ENCODE measurements at regions not wholly inside any gene's neighbourhood (a gene's known extent, or its start where the extent isn't known, plus 50 kb on each side); places are given as distances from the start of the nearest gene placed in this dataset.
"Not testable (repeated sequence)": the region's sequence is repeated elsewhere in the genome, so short reads cannot be mapped to it uniquely, and the experiment has no call there.

GRCh38 chr15:91447991-91448644, 348.1 kb downstream of the SV2B start:
- Histone ChIP-seq H3K27me3 (ENCODE audit: control insufficient read depth, insufficient read depth, low read length) (no peaks in the 10 kb centered on the region), H3K27ac (ENCODE audit: low read depth, low read length) (no peak overlapping the region), H3K36me3 (ENCODE audit: control insufficient read depth, insufficient read depth, low read length) (no peaks in the 10 kb centered on the region), H3K4me1 (ENCODE audit: control insufficient read depth, insufficient read depth, low read length) (no peaks in the 10 kb centered on the region), H3K4me3 (ENCODE audit: low read depth, low read length) (no peak overlapping the region), H3K9me3 (ENCODE audit: control insufficient read depth, insufficient read depth, low read depth, low read length) (no peaks in the 10 kb centered on the region), H3K9ac (ENCODE audit: low read length) (no peak overlapping the region)

- H3K9ac ChIP-seq (ENCODE audit: low read length); H3K27me3 ChIP-seq (ENCODE audit: control insufficient read depth, insufficient read depth, low read length); H3K9me3 ChIP-seq (ENCODE audit: control insufficient read depth, insufficient read depth, low read depth, low read length); H3K4me3 ChIP-seq (ENCODE audit: low read depth, low read length); H3K27ac ChIP-seq (ENCODE audit: low read depth, low read length); H3K36me3 ChIP-seq (ENCODE audit: control insufficient read depth, insufficient read depth, low read length): not testable (repeated sequence)
- H3K4me1 ChIP-seq (ENCODE audit: control insufficient read depth, insufficient read depth, low read length): peaks cover 10% of the 10 kb centered on the region; the same call in 1 of the 2 replicates
Observed at GRCh38 chr15:91453376-91453775, 353.3 kb downstream of the SV2B start.

GRCh38 chr15:91456251-91456718, 356.2 kb downstream of the SV2B start:
- H3K27ac ChIP-seq (ENCODE audit: low read depth, low read length): no peak overlapping the region
- H3K4me3 ChIP-seq (ENCODE audit: low read depth, low read length): no peak overlapping the region; the same call in 1 of the 2 replicates
- H3K4me1 ChIP-seq (ENCODE audit: control insufficient read depth, insufficient read depth, low read length): peaks cover 10% of the 10 kb centered on the region; the same call in 1 of the 2 replicates
- H3K27me3 ChIP-seq (ENCODE audit: control insufficient read depth, insufficient read depth, low read length): no peaks in the 10 kb centered on the region
- H3K36me3 ChIP-seq (ENCODE audit: control insufficient read depth, insufficient read depth, low read length): no peaks in the 10 kb centered on the region
- no peaks in the 10 kb centered on the region for H3K9me3 ChIP-seq (ENCODE audit: control insufficient read depth, insufficient read depth, low read depth, low read length)
- H3K9ac ChIP-seq (ENCODE audit: low read length): no peak overlapping the region

GRCh38 chr15:91456921-91457320, 356.9 kb downstream of the SV2B start:
- Histone ChIP-seq H3K27ac (ENCODE audit: low read depth, low read length) (no peak overlapping the region), H3K4me3 (ENCODE audit: low read depth, low read length) (no peak overlapping the region), H3K9ac (ENCODE audit: low read length) (no peak overlapping the region), H3K27me3 (ENCODE audit: control insufficient read depth, insufficient read depth, low read length) (no peaks in the 10 kb centered on the region), H3K36me3 (ENCODE audit: control insufficient read depth, insufficient read depth, low read length) (no peaks in the 10 kb centered on the region), H3K4me1 (ENCODE audit: control insufficient read depth, insufficient read depth, low read length) (peaks cover 10% of the 10 kb centered on the region; the same call in 1 of the 2 replicates), H3K9me3 (ENCODE audit: control insufficient read depth, insufficient read depth, low read depth, low read length) (no peaks in the 10 kb centered on the region)

- no peak overlapping the region for H3K9ac ChIP-seq (ENCODE audit: low read length)
- H3K4me1 ChIP-seq (ENCODE audit: control insufficient read depth, insufficient read depth, low read length): peaks cover 4% of the 10 kb centered on the region; the same call in 1 of the 2 replicates
- H3K27ac ChIP-seq (ENCODE audit: low read depth, low read length): no peak overlapping the region
- no peak overlapping the region for H3K4me3 ChIP-seq (ENCODE audit: low read depth, low read length)
- no peaks in the 10 kb centered on the region for H3K9me3 ChIP-seq (ENCODE audit: control insufficient read depth, insufficient read depth, low read depth, low read length)
- no peaks in the 10 kb centered on the region for H3K27me3 ChIP-seq (ENCODE audit: control insufficient read depth, insufficient read depth, low read length)
- no peaks in the 10 kb centered on the region for H3K36me3 ChIP-seq (ENCODE audit: control insufficient read depth, insufficient read depth, low read length)
Observed at GRCh38 chr15:91461377-91461776, 361.3 kb downstream of the SV2B start.

GRCh38 chr15:91465086-91465485, 365.0 kb downstream of the SV2B start:
- no peaks in the 10 kb centered on the region for H3K9me3 ChIP-seq (ENCODE audit: control insufficient read depth, insufficient read depth, low read depth, low read length)
- no peaks in the 10 kb centered on the region for H3K36me3 ChIP-seq (ENCODE audit: control insufficient read depth, insufficient read depth, low read length)
- no peaks in the 10 kb centered on the region for H3K27me3 ChIP-seq (ENCODE audit: control insufficient read depth, insufficient read depth, low read length)
- H3K9ac ChIP-seq (ENCODE audit: low read length): no peak overlapping the region
- peaks cover 6% of the 10 kb centered on the region; the same call in 1 of the 2 replicates for H3K4me1 ChIP-seq (ENCODE audit: control insufficient read depth, insufficient read depth, low read length)
- H3K4me3 ChIP-seq (ENCODE audit: low read depth, low read length): no peak overlapping the region
- no peak overlapping the region for H3K27ac ChIP-seq (ENCODE audit: low read depth, low read length)

GRCh38 chr15:91465696-91466095, 365.6 kb downstream of the SV2B start:
- H3K36me3 ChIP-seq (ENCODE audit: control insufficient read depth, insufficient read depth, low read length): no peaks in the 10 kb centered on the region
- no peak overlapping the region for H3K27ac ChIP-seq (ENCODE audit: low read depth, low read length)
- no peaks in the 10 kb centered on the region for H3K27me3 ChIP-seq (ENCODE audit: control insufficient read depth, insufficient read depth, low read length)
- H3K4me1 ChIP-seq (ENCODE audit: control insufficient read depth, insufficient read depth, low read length): peaks cover 6% of the 10 kb centered on the region; the same call in 1 of the 2 replicates
- H3K9me3 ChIP-seq (ENCODE audit: control insufficient read depth, insufficient read depth, low read depth, low read length): no peaks in the 10 kb centered on the region
- H3K4me3 ChIP-seq (ENCODE audit: low read depth, low read length): no peak overlapping the region
- H3K9ac ChIP-seq (ENCODE audit: low read length): no peak overlapping the region

GRCh38 chr15:91468871-91469580, 369.0 kb downstream of the SV2B start:
- no peaks in the 10 kb centered on the region for H3K9me3 ChIP-seq (ENCODE audit: control insufficient read depth, insufficient read depth, low read depth, low read length)
- peaks cover 6% of the 10 kb centered on the region; the same call in 1 of the 2 replicates for H3K4me1 ChIP-seq (ENCODE audit: control insufficient read depth, insufficient read depth, low read length)
- no peak overlapping the region for H3K27ac ChIP-seq (ENCODE audit: low read depth, low read length)
- no peaks in the 10 kb centered on the region for H3K27me3 ChIP-seq (ENCODE audit: control insufficient read depth, insufficient read depth, low read length)
- H3K36me3 ChIP-seq (ENCODE audit: control insufficient read depth, insufficient read depth, low read length): no peaks in the 10 kb centered on the region
- no peak overlapping the region for H3K9ac ChIP-seq (ENCODE audit: low read length)
- H3K4me3 ChIP-seq (ENCODE audit: low read depth, low read length): no peak overlapping the region

- H3K27ac ChIP-seq (ENCODE audit: low read depth, low read length): no peak overlapping the region
- H3K27me3 ChIP-seq (ENCODE audit: control insufficient read depth, insufficient read depth, low read length): no peaks in the 10 kb centered on the region
- no peaks in the 10 kb centered on the region for H3K9me3 ChIP-seq (ENCODE audit: control insufficient read depth, insufficient read depth, low read depth, low read length)
- H3K4me1 ChIP-seq (ENCODE audit: control insufficient read depth, insufficient read depth, low read length): peaks cover 6% of the 10 kb centered on the region; the same call in 1 of the 2 replicates
- H3K36me3 ChIP-seq (ENCODE audit: control insufficient read depth, insufficient read depth, low read length): no peaks in the 10 kb centered on the region
- no peak overlapping the region for H3K4me3 ChIP-seq (ENCODE audit: low read depth, low read length)
- H3K9ac ChIP-seq (ENCODE audit: low read length): no peak overlapping the region
Observed at GRCh38 chr15:91469632-91470567, 369.8 kb downstream of the SV2B start.

- Histone ChIP-seq H3K9me3 (ENCODE audit: control insufficient read depth, insufficient read depth, low read depth, low read length) (no peaks in the 10 kb centered on the region), H3K36me3 (ENCODE audit: control insufficient read depth, insufficient read depth, low read length) (no peaks in the 10 kb centered on the region)
Observed at GRCh38 chr15:91471468-91471867, 371.4 kb downstream of the SV2B start.

More at GRCh38 chr15:91471468-91471867, 371.4 kb downstream of the SV2B start:
- H3K4me1 ChIP-seq (ENCODE audit: control insufficient read depth, insufficient read depth, low read length): peaks cover 6% of the 10 kb centered on the region; the same call in 1 of the 2 replicates
- H3K27ac ChIP-seq (ENCODE audit: low read depth, low read length): no peak overlapping the region
- H3K9ac ChIP-seq (ENCODE audit: low read length): no peak overlapping the region
- no peak overlapping the region for H3K4me3 ChIP-seq (ENCODE audit: low read depth, low read length)
- H3K27me3 ChIP-seq (ENCODE audit: control insufficient read depth, insufficient read depth, low read length): no peaks in the 10 kb centered on the region

Data from HUES6 (cell line).